ENCODE measurements at regions not wholly inside any gene's neighbourhood (a gene's known extent, or its start where the extent isn't known, plus 50 kb on each side); places are given as distances from the start of the nearest gene placed in this dataset.

DNA sequence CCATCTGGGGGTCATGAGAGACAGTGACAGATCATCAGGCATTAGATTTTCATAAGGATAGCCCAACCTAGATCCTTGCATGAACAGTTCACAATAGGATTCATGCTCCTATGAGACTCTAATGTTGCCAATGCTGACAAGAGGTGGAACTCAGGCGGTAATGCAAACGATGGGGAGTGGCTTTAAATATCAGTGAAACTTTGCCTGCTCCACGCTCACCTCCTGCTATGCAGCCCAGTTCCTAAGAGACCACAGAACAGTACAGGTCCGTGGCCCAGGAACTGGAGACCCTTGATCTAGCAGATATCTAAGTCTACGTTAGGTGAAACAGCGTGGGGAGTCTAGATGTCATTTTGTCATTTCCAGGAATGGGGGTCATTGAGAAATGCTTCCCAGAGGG lies 165.7 kb downstream of the OR13H1 start:
- H3K36me3 ChIP-seq (ENCODE audit: insufficient read depth, low read length), result no peaks in the 10 kb centered on the region
- H3K9ac ChIP-seq (ENCODE audit: low read depth, low read length), result no peak overlapping the region
- H3K27me3 ChIP-seq (ENCODE audit: control insufficient read depth, insufficient read depth, low read length), result peaks cover 3% of the 10 kb centered on the region
- no peaks in the 10 kb centered on the region for H3K9me3 ChIP-seq (replicated peaks; ENCODE audit: low read length)
- H3K4me1 ChIP-seq (ENCODE audit: control insufficient read depth, insufficient read depth, low read length), result no peaks in the 10 kb centered on the region
- H3K4me3 ChIP-seq (ENCODE audit: low read length), result no peak overlapping the region
- no peak overlapping the region for H3K4me2 ChIP-seq (ENCODE audit: low read length)

DNA sequence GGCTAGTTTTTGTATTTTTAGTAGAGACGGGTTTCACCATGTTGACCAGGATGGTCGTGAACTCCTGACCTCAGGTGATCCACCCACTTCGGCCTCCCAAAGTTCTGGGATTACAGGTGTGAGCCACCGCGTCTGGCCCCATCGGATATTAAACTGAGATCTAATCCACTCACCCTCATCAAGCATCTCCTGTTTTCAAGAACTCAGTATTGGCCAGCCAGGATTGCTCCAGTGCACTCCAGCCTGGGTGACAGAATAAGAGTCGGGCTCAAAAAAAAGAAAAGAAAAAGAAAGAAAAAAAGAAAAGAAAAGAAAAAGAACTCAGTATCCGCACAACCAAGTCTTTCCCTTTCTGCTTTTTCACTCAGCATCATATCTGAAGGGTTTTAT lies 167.6 kb downstream of the OR13H1 start:
- peak overlapping the region; percentile 73 for H3K4me2 ChIP-seq (ENCODE audit: low read length)
- peak overlapping the region; percentile 59 for H3K4me3 ChIP-seq (ENCODE audit: low read length)
- H3K9ac ChIP-seq (ENCODE audit: low read depth, low read length), result no peak overlapping the region
- peaks cover 3% of the 10 kb centered on the region for H3K27me3 ChIP-seq (ENCODE audit: control insufficient read depth, insufficient read depth, low read length)
- H3K9me3 ChIP-seq (replicated peaks; ENCODE audit: low read length), result no peaks in the 10 kb centered on the region
- H3K4me1 ChIP-seq (ENCODE audit: control insufficient read depth, insufficient read depth, low read length), result no peaks in the 10 kb centered on the region
- H3K36me3 ChIP-seq (ENCODE audit: insufficient read depth, low read length), result no peaks in the 10 kb centered on the region

DNA sequence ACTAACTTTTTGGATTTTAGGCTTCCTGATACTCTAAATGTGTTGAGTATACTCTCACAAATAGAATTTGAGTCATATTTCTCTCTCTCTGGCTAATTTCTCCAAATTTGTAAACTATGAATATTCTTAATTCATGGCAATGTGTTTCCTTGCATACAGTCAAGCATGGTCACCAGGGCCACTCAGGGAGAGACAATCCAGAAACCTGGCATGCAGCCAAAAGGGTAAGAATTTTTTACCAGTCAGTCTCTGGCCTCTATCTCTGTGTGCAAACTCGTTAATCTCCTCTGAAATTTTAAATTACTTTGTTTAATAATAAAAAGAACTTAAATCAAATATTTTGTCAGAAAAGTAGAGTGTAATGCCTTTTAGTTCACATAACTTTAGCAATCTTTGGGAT lies 179.8 kb downstream of the OR13H1 start:
- H3K36me3 ChIP-seq (ENCODE audit: insufficient read depth, low read length), result no peaks in the 10 kb centered on the region
- H3K4me1 ChIP-seq (ENCODE audit: control insufficient read depth, insufficient read depth, low read length), result no peaks in the 10 kb centered on the region
- H3K9me3 ChIP-seq (replicated peaks; ENCODE audit: low read length), result peaks cover 3% of the 10 kb centered on the region
- no peak overlapping the region for H3K4me2 ChIP-seq (ENCODE audit: low read length)
- no peak overlapping the region for H3K9ac ChIP-seq (ENCODE audit: low read depth, low read length)
- H3K4me3 ChIP-seq (ENCODE audit: low read length), result no peak overlapping the region
- no peaks in the 10 kb centered on the region for H3K27me3 ChIP-seq (ENCODE audit: control insufficient read depth, insufficient read depth, low read length)

DNA sequence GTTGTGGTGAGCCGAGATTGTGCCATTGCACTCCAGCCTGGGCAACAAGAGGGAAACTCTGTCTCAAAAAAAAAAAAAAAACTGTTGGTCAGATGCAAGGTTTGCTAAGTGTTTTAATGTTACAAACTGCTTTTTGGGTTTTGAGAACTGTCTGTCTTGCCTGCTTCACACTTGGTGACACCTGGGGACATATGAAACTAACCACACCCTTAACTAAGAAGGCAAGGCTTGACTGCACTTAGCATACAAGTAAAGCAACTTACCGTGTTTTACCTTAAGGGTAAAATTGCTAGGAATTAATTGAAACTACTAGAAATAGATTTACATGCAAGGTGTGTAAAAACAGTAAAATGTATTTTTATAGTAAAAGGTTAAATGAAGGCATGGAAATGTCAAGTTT lies 180.4 kb downstream of the OR13H1 start:
- Histone ChIP-seq H3K4me1 (ENCODE audit: control insufficient read depth, insufficient read depth, low read length) (no peaks in the 10 kb centered on the region), H3K9ac (ENCODE audit: low read depth, low read length) (no peak overlapping the region), H3K36me3 (ENCODE audit: insufficient read depth, low read length) (no peaks in the 10 kb centered on the region), H3K9me3 (replicated peaks; ENCODE audit: low read length) (peaks cover 3% of the 10 kb centered on the region), H3K4me3 (ENCODE audit: low read length) (no peak overlapping the region), H3K4me2 (ENCODE audit: low read length) (no peak overlapping the region), H3K27me3 (ENCODE audit: control insufficient read depth, insufficient read depth, low read length) (no peaks in the 10 kb centered on the region)

DNA sequence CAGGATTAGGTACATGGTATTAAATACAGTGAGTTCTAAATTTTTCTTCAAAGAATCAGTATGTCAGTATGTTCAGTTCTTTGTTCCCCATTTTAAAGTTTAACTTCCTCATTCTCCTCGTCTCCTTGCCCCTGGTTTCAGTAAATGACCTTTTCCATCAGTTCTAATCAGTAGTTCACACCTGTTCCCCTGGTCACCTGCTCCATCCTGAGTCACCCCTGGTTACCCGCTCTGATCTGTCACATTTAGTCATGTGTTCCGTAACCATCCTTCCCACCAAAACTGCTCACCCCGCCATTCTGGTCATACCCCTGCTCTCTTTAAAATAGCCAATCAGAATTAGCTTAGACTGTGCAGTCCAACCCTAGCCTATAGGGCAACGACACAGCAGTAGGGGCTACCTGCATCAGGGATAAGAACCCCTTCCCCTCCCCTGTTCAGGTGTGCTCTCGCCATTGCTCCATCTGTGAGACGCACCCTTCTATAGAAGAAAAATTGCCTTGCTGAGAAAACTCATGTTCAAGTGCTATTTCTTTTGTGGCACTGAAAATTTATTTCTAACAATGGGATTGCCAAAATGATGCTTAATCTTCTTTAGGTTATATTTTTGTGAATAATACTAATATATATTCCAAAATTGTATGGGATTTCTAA lies 181.3 kb downstream of the OR13H1 start:
- H3K9ac ChIP-seq (ENCODE audit: low read depth, low read length), result no peak overlapping the region
- H3K4me3 ChIP-seq (ENCODE audit: low read length), result no peak overlapping the region
- H3K36me3 ChIP-seq (ENCODE audit: insufficient read depth, low read length), result no peaks in the 10 kb centered on the region
- no peaks in the 10 kb centered on the region for H3K27me3 ChIP-seq (ENCODE audit: control insufficient read depth, insufficient read depth, low read length)
- no peaks in the 10 kb centered on the region for H3K4me1 ChIP-seq (ENCODE audit: control insufficient read depth, insufficient read depth, low read length)
- H3K4me2 ChIP-seq (ENCODE audit: low read length), result no peak overlapping the region
- peaks cover 3% of the 10 kb centered on the region for H3K9me3 ChIP-seq (replicated peaks; ENCODE audit: low read length)

DNA sequence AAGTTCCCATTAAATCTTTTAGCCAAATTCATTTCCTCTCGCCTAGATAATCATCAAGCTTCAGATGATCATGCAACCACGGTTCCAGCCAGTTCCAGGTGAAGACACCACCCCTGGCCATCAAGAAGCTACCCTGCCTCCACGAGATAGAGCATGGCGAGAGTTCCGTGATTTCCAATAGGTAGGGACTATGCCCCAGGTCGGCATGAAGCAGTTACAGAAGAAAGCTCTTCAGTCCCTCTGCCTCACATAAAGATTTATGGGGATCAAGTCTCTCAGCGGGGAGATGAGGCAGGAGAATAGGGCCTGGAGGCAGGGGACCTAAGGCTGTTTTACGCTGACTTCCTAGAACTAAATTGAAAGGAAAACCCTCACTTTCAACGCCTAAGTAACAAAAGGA lies 183.9 kb downstream of the OR13H1 start:
- Histone ChIP-seq H3K9me3 (replicated peaks; ENCODE audit: low read length) (peaks cover 3% of the 10 kb centered on the region), H3K4me3 (ENCODE audit: low read length) (no peak overlapping the region), H3K4me2 (ENCODE audit: low read length) (peak overlapping the region; percentile 83), H3K27me3 (ENCODE audit: control insufficient read depth, insufficient read depth, low read length) (no peaks in the 10 kb centered on the region), H3K9ac (ENCODE audit: low read depth, low read length) (no peak overlapping the region), H3K36me3 (ENCODE audit: insufficient read depth, low read length) (no peaks in the 10 kb centered on the region), H3K4me1 (ENCODE audit: control insufficient read depth, insufficient read depth, low read length) (no peaks in the 10 kb centered on the region)

DNA sequence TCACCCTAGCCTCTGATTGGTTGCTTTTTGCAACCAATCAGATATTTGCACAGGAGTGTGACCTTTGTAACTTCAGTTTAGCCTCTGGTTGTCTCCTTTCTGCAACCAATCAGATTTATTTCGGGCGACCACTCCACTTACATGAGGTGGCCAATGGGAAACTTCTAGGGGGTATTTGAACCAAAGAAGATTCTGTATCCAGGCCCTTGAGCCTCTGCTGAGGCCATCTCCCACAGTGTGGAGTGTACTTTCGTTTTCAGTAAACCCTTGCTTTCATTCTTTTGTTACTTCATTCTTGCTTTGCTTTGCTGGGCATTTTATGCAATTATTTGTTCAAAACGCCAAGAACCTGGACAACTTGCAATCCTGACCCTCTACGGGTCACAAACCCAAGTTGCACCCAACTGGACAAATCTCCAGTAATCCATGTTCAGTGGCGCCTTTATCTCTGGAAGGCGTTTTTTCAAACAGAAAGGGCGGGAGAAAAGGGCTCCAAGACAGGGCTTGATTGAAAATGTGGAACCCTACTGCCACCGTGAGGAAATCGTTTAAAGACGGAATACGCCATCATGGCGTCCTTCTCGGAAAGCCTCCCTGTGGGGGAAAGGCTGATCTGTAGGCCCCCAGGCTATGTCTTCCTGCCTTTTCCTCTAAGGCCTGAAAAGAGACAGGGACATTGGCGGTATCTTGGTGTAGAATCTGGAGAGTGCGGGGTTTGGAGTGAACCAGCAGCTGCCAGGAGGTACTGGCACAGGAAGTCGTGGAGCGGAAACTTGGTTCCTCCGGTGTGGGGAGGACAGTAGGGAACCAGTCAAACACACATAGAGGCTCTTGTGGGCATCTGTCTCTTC lies 184.6 kb downstream of the OR13H1 start:
- Histone ChIP-seq H3K36me3 (ENCODE audit: insufficient read depth, low read length) (no peaks in the 10 kb centered on the region), H3K9me3 (replicated peaks; ENCODE audit: low read length) (peaks cover 3% of the 10 kb centered on the region), H3K4me2 (ENCODE audit: low read length) (peak overlapping the region; percentile 83), H3K4me1 (ENCODE audit: control insufficient read depth, insufficient read depth, low read length) (no peaks in the 10 kb centered on the region), H3K27me3 (ENCODE audit: control insufficient read depth, insufficient read depth, low read length) (no peaks in the 10 kb centered on the region), H3K4me3 (ENCODE audit: low read length) (peak overlapping the region; percentile 70), H3K9ac (ENCODE audit: low read depth, low read length) (peak overlapping the region; percentile 74)

DNA sequence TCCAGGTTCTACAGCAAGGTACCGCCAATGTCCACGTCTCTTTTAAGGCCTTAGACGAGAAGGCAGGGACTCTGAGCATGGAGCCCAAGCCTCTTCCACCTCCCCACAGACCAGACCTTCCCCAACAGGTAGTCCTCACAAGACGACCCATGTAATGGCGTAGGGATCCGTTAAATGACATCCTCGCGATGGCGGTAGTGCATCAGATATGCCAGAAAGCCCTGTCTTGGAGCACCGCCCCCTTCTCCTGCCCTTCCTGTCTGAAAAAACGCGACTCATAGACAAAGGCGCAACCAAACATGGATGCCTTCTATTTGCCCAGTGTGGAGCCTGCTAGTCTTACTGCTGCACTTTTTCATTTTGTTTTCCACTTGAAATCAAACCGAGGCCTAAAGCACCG lies 185.4 kb downstream of the OR13H1 start:
- Histone ChIP-seq H3K4me1 (ENCODE audit: control insufficient read depth, insufficient read depth, low read length) (no peaks in the 10 kb centered on the region), H3K9ac (ENCODE audit: low read depth, low read length) (peak overlapping the region; percentile 74)

DNA sequence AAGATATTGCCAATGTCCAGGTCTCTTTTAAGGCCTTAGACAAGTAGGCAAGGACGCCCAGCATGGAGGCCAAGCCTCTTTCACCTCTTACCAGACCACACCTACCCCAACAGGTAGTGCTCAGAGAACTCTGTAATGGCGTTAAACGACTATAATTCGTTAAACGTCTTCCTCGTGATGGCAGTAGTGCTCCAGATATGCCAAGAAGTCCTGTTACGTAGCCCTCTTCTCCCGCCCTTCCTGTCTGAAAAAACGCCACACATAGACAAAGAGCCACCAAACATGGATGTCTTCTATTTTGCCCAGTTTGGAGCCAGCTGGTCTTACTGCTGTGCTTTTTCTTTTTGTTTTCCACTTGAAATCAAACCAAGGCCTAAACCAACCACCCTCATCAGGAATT lies 190.7 kb downstream of the OR13H1 start:
- no peak overlapping the region for H3K9ac ChIP-seq (ENCODE audit: low read depth, low read length)
- peak overlapping the region; percentile 60 for H3K4me2 ChIP-seq (ENCODE audit: low read length)
- peak overlapping the region; percentile 45 for H3K4me3 ChIP-seq (ENCODE audit: low read length)
- H3K27me3 ChIP-seq (ENCODE audit: control insufficient read depth, insufficient read depth, low read length), result no peaks in the 10 kb centered on the region
- no peaks in the 10 kb centered on the region for H3K4me1 ChIP-seq (ENCODE audit: control insufficient read depth, insufficient read depth, low read length)
- H3K9me3 ChIP-seq (replicated peaks; ENCODE audit: low read length), result no peaks in the 10 kb centered on the region
- H3K36me3 ChIP-seq (ENCODE audit: insufficient read depth, low read length), result no peaks in the 10 kb centered on the region

More for the DNA sequence above, 185.4 kb downstream of the OR13H1 start:
- Histone ChIP-seq H3K9me3 (replicated peaks; ENCODE audit: low read length) (peaks cover 3% of the 10 kb centered on the region), H3K36me3 (ENCODE audit: insufficient read depth, low read length) (no peaks in the 10 kb centered on the region), H3K4me3 (ENCODE audit: low read length) (peak overlapping the region; percentile 70), H3K4me2 (ENCODE audit: low read length) (peak overlapping the region; percentile 83), H3K27me3 (ENCODE audit: control insufficient read depth, insufficient read depth, low read length) (no peaks in the 10 kb centered on the region)

DNA sequence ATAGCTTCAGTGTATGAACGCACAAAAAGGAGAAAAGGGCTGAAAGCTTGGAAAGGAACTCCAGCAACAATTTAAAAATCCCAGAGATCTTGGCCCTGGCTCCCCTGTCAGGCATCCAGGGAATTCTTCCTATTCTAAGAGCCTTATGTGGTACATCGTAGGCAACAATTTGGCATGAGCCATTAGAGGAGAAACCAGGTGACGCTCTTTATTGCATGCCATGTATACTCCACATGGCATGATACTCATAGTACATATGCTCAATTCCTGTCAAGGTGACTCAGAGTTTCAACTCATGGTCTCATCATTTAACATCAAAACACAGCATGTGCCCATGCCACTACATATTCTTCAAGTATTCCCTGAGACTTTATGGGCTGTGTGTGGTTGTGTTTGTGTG lies 191.3 kb downstream of the OR13H1 start:
- H3K36me3 ChIP-seq (ENCODE audit: insufficient read depth, low read length), result no peaks in the 10 kb centered on the region
- H3K27me3 ChIP-seq (ENCODE audit: control insufficient read depth, insufficient read depth, low read length), result no peaks in the 10 kb centered on the region
- no peaks in the 10 kb centered on the region for H3K4me1 ChIP-seq (ENCODE audit: control insufficient read depth, insufficient read depth, low read length)
- H3K4me2 ChIP-seq (ENCODE audit: low read length), result peak overlapping the region; percentile 60
- peak overlapping the region; percentile 45 for H3K4me3 ChIP-seq (ENCODE audit: low read length)
- no peak overlapping the region for H3K9ac ChIP-seq (ENCODE audit: low read depth, low read length)
- H3K9me3 ChIP-seq (replicated peaks; ENCODE audit: low read length), result no peaks in the 10 kb centered on the region

DNA sequence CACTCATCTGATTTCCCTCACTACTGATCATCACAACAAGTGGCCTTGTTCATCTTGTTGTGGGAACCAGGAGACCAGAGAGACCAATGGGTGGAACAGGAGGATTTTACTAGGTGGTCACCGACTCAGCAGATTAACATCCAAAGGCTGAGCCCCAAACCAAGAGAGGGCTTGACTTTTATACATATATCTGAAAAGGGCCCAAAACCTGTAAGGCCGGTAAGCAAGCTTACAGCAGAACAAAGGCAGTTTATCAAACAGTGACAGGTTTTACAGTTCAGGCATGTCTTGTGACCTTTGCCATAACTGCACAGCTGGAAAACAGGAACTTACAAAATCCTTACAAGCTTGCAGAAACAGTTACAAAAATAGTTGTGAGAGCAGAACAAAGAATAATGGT lies 195.9 kb downstream of the OR13H1 start:
- H3K9ac ChIP-seq (ENCODE audit: low read depth, low read length), result no peak overlapping the region
- no peaks in the 10 kb centered on the region for H3K36me3 ChIP-seq (ENCODE audit: insufficient read depth, low read length)
- no peak overlapping the region for H3K4me2 ChIP-seq (ENCODE audit: low read length)
- H3K4me3 ChIP-seq (ENCODE audit: low read length), result no peak overlapping the region
- H3K9me3 ChIP-seq (replicated peaks; ENCODE audit: low read length), result peaks cover 4% of the 10 kb centered on the region
- H3K27me3 ChIP-seq (ENCODE audit: control insufficient read depth, insufficient read depth, low read length), result no peaks in the 10 kb centered on the region
- H3K4me1 ChIP-seq (ENCODE audit: control insufficient read depth, insufficient read depth, low read length), result no peaks in the 10 kb centered on the region
